ENCODE measurements at regions not wholly inside any gene's neighbourhood (a gene's known extent, or its start where the extent isn't known, plus 50 kb on each side); places are given as distances from the start of the nearest gene placed in this dataset.

DNA sequence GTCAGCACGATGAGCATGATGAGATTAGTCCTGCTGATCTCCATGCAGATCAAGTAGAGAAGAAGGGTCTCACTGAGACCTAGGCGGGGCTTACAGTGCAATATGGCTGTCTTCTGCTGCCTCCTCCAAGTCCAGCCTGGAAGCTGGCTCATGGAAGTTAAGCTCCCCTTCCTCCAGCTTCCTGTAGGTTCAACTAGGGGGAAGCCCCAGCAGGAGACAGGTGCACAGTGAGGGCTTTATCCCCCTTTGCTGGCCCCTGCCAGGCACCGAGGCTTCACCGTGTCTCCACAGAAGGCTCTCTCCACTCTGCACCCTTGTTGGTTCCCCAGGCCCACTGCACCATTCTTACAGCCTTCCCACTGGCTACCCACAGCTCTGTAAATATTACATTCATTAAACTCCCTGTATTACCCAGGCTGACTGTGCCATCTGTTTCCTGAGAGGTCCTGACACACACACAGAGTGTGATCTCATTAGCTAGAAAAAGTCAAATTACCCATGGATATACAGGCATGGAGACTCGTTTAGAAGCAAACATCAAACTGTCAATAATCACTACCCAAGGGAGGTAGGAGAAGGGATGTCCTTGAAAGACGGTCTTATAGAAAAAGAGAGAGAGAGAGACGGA is 90.4 kb downstream of the SLC2A10 start:
- Histone ChIP-seq H3K4me3 (ENCODE audit: insufficient read depth, low read length) (no peak overlapping the region), H3K27ac (ENCODE audit: low read depth, low read length) (no peak overlapping the region), H3K4me2 (ENCODE audit: insufficient read depth, low read length) (no peak overlapping the region), H3K27me3 (ENCODE audit: insufficient read depth, low read length) (peaks cover 50% of the 10 kb centered on the region), H3K79me2 (ENCODE audit: insufficient read depth, low read length) (no peaks in the 10 kb centered on the region), H3K9me3 (ENCODE audit: low read depth, low read length) (peaks cover 2% of the 10 kb centered on the region), H3K36me3 (ENCODE audit: insufficient read depth, low read length) (no peaks in the 10 kb centered on the region), H2AFZ (ENCODE audit: low read length) (no peak overlapping the region), H3K4me1 (ENCODE audit: insufficient read depth, low read length) (no peaks in the 10 kb centered on the region), H4K20me1 (ENCODE audit: insufficient read depth, low read length) (no peaks in the 10 kb centered on the region)
- TF ChIP-seq, protein P1, sequence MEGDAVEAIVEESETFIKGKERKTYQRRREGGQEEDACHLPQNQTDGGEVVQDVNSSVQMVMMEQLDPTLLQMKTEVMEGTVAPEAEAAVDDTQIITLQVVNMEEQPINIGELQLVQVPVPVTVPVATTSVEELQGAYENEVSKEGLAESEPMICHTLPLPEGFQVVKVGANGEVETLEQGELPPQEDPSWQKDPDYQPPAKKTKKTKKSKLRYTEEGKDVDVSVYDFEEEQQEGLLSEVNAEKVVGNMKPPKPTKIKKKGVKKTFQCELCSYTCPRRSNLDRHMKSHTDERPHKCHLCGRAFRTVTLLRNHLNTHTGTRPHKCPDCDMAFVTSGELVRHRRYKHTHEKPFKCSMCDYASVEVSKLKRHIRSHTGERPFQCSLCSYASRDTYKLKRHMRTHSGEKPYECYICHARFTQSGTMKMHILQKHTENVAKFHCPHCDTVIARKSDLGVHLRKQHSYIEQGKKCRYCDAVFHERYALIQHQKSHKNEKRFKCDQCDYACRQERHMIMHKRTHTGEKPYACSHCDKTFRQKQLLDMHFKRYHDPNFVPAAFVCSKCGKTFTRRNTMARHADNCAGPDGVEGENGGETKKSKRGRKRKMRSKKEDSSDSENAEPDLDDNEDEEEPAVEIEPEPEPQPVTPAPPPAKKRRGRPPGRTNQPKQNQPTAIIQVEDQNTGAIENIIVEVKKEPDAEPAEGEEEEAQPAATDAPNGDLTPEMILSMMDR (IDR thresholded peaks at IDR 0.05; ENCODE audit: extremely low read depth, low read depth, low read length): no peak
- no peak for DNase-seq (ENCODE audit: insufficient read length, low spot score, missing footprints)

DNA sequence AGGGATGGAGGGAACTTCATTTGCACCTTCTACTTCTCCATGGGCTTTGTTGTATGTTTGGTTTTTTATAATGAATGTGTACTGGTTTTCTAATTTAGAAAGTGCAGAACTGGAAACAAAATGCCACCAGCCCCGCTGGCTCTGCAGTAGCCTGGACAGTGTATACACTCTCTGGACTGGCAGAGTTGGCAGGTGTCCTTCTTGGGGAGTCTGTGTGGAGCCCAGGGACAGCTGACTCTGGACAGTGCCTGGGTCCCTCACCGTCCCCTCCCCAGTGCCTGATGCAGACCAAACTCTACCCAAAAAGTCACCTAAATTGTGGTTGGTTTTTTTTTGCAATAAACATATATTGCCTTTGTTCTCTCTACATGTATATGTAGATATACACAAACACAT is 91.0 kb downstream of the SLC2A10 start:
- Histone ChIP-seq H4K20me1 (ENCODE audit: insufficient read depth, low read length) (no peaks in the 10 kb centered on the region), H3K4me3 (ENCODE audit: insufficient read depth, low read length) (no peak overlapping the region), H3K4me1 (ENCODE audit: insufficient read depth, low read length) (no peaks in the 10 kb centered on the region), H3K27me3 (ENCODE audit: insufficient read depth, low read length) (peaks cover 49% of the 10 kb centered on the region), H2AFZ (ENCODE audit: low read length) (no peak overlapping the region), H3K27ac (ENCODE audit: low read depth, low read length) (no peak overlapping the region), H3K4me2 (ENCODE audit: insufficient read depth, low read length) (no peak overlapping the region), H3K79me2 (ENCODE audit: insufficient read depth, low read length) (no peaks in the 10 kb centered on the region), H3K36me3 (ENCODE audit: insufficient read depth, low read length) (no peaks in the 10 kb centered on the region), H3K9me3 (ENCODE audit: low read depth, low read length) (peaks cover 2% of the 10 kb centered on the region)
- TF ChIP-seq, protein P1 (IDR thresholded peaks at IDR 0.05; ENCODE audit: extremely low read depth, low read depth, low read length): no peak
- no peak for DNase-seq (ENCODE audit: insufficient read length, low spot score, missing footprints)

DNA sequence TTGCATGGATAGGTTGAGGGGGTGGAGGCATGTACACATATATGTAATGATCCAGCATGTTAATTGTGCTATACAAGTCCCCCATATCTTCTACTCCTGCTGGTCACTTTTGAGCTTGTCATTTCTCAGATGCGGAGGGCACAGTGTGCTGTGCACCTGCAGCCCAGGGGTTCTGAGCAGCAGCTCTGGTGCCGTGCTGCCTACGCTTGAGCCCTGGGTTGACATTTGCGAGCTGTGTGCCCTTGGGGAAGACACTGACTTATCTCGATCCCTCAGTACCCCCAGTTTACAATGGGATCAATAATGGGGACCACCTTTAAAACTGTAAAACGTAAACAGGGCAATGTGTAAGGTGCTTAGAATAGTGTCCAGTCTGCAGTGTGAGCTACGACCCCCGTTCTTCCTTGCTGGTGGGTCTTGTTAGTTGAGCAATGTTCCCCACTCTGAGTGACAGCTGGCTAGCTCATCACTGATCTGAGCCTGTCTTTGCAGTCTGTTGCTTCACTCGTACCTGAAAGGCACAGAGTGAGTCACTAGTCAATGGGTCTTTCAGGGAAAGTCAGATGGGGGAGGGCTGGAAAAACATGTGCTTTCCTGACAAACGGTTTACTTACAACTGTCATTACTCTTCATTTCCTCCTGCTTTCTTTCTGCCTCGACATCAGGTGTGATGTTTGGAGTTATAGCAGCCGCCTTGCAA is 91.7 kb downstream of the SLC2A10 start:
- Histone ChIP-seq H3K4me2 (ENCODE audit: insufficient read depth, low read length) (no peak overlapping the region), H4K20me1 (ENCODE audit: insufficient read depth, low read length) (no peaks in the 10 kb centered on the region), H3K79me2 (ENCODE audit: insufficient read depth, low read length) (no peaks in the 10 kb centered on the region), H3K27ac (ENCODE audit: low read depth, low read length) (no peak overlapping the region), H3K36me3 (ENCODE audit: insufficient read depth, low read length) (no peaks in the 10 kb centered on the region), H3K9me3 (ENCODE audit: low read depth, low read length) (peaks cover 2% of the 10 kb centered on the region), H3K27me3 (ENCODE audit: insufficient read depth, low read length) (peaks cover 49% of the 10 kb centered on the region), H3K4me3 (ENCODE audit: insufficient read depth, low read length) (no peak overlapping the region), H2AFZ (ENCODE audit: low read length) (no peak overlapping the region), H3K4me1 (ENCODE audit: insufficient read depth, low read length) (no peaks in the 10 kb centered on the region)
- TF ChIP-seq, protein P1 (IDR thresholded peaks at IDR 0.05; ENCODE audit: extremely low read depth, low read depth, low read length): no peak
- DNase-seq (ENCODE audit: insufficient read length, low spot score, missing footprints): no peak

GRCh38 chr20:46802722-46803121 is 91.9 kb upstream of the EYA2 start:
- no peaks in the 10 kb centered on the region for H3K4me1 ChIP-seq (ENCODE audit: insufficient read depth, low read length)
- peaks cover 2% of the 10 kb centered on the region for H3K9me3 ChIP-seq (ENCODE audit: low read depth, low read length)
- no peaks in the 10 kb centered on the region for H4K20me1 ChIP-seq (ENCODE audit: insufficient read depth, low read length)
- H3K27ac ChIP-seq (ENCODE audit: low read depth, low read length): no peak overlapping the region
- TF ChIP-seq, protein P1 (IDR thresholded peaks at IDR 0.05; ENCODE audit: extremely low read depth, low read depth, low read length): no peak
- no peak overlapping the region for H3K4me2 ChIP-seq (ENCODE audit: insufficient read depth, low read length)
- no peak overlapping the region for H3K4me3 ChIP-seq (ENCODE audit: insufficient read depth, low read length)
- H2AFZ ChIP-seq (ENCODE audit: low read length): no peak overlapping the region
- H3K79me2 ChIP-seq (ENCODE audit: insufficient read depth, low read length): no peaks in the 10 kb centered on the region
- H3K27me3 ChIP-seq (ENCODE audit: insufficient read depth, low read length): peaks cover 42% of the 10 kb centered on the region
- H3K36me3 ChIP-seq (ENCODE audit: insufficient read depth, low read length): no peaks in the 10 kb centered on the region
- no peak for DNase-seq (ENCODE audit: insufficient read length, low spot score, missing footprints)
